ENCODE measurements at regions not wholly inside any gene's neighbourhood (a gene's known extent, or its start where the extent isn't known, plus 50 kb on each side); places are given as distances from the start of the nearest gene placed in this dataset.

DNA sequence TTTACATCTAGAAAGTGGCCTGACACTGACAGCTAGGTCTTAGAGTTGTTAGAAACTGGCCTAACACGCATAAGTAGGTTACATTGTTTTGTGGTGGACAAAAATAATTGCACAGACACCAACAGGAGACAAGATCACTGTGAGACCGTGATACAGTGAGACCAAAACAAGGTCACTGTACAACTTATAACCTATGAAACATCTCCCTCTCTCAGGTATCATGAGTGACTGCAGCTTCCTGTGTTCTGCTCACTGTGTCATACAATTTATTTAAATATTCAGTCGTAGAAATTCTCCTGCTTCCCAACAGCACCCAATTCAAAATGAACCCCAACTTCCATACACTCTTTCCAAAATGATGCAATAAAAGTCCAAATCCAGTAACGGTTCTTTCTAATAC, 2165.2 kb downstream of the PCDH9 start:
- TF ChIP-seq POLR2A (IDR thresholded peaks at IDR 0.05; ENCODE audit: low read depth, low read length), result no peak
- FAIRE-seq (no peak), DNase-seq (ENCODE audit: insufficient read length, low spot score) (no peak)

DNA sequence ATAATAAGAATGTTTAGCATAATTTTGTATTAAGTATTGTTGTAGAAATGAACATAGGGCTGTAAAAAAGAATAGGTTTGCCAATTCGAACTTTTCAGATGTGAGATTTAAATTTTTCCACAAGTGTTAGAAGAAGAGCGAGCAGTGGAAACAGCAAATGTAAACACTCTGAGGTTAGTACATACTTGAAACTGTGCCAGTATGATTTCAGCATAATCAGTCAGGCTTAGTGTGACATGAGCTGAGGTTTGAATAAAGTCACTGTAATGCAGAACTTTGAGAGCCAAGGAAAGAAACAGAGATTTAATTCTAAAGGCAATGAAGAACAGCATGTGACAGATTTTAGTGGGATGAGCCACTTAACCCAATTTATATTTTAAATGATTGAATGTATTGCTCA, 2166.4 kb downstream of the PCDH9 start:
- no peak for TF ChIP-seq POLR2A (IDR thresholded peaks at IDR 0.05; ENCODE audit: low read depth, low read length)
- FAIRE-seq, result no peak

DNA sequence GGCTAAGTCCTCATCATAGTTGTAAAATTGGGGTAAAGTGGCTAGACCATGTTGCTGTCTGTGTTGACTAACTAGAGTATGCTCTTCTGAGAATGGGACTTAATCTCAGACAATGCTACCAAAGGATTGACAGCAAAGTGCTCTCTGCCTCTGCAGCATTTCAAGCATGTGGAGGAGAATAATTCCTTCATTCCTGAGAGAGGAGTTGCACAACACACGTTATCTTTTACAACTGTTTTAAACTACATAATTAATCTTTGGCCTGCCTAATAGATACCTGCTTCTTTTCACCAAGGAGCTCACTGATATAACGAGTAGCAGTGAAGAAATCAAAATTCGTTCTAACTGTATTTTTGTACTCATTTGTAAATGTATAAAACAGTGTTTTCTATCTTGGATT, 2172.2 kb downstream of the PCDH9 start:
- TF ChIP-seq POLR2A (IDR thresholded peaks at IDR 0.05; ENCODE audit: low read depth, low read length), result no peak
- DNase-seq (ENCODE audit: insufficient read length, low spot score), result no peak
- FAIRE-seq, result no peak

More for the DNA sequence above, 2166.4 kb downstream of the PCDH9 start:
- DNase-seq (ENCODE audit: insufficient read length, low spot score), result no peak

DNA sequence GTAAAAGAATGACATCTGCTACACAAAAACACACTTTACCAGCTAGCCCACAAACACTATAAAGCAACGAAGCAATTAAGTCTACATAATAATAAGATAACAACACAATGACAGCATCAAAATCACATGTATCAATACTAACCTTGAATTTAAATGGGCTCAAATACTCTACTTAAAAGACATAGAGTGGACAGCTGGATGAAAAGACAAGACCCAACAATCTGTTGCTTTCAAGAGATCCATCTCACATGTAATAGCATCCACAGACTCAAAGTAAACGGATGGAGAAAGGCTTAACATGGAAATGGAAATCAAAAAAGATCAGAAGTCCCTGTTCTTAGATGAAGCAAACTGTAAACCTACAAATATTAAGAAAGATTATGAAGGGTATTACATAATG, 2175.9 kb downstream of the PCDH9 start:
- FAIRE-seq (no peak), DNase-seq (ENCODE audit: insufficient read length, low spot score) (no peak)
- no peak for TF ChIP-seq POLR2A (IDR thresholded peaks at IDR 0.05; ENCODE audit: low read depth, low read length)

DNA sequence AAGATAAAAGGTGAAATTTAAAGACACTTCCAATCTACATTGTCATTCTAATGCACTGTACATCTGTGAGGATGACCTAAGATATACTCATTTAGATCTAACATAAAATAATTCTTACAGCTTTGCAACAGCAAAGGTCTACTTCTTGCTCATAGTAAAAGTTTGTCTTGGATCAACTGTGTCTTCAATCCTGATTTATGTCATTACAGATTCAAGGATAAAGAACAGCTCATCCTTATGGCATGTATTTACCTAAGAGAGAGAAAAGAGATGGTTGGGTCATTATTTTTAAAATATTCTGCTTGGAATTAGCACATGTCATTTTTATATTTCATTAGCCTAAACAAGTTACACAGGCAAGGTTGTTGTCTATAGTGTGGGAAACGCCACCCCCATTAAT, 2193.1 kb downstream of the PCDH9 start:
- no peak for TF ChIP-seq POLR2A (IDR thresholded peaks at IDR 0.05; ENCODE audit: low read depth, low read length)
- FAIRE-seq (no peak), DNase-seq (ENCODE audit: insufficient read length, low spot score) (no peak)

DNA sequence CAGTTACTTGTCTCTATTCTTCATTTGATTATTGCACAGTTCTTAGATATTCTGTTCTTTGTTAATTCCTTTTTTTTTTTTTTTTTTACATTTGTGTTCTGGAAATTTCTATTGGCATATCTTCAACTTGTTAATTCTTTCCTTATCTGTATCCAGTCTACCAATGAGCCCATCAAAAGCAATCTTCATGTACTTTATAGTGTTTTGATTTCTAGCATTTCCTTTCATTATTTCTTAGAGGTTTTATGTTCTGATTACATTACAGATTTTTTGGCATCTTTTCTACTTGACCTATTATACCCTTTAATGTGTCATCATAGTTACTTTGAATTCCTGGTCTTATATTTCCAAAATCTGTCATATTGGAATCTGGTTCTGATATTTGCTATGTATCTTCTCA, 2194.8 kb downstream of the PCDH9 start:
- no peak for TF ChIP-seq POLR2A (IDR thresholded peaks at IDR 0.05; ENCODE audit: low read depth, low read length)
- FAIRE-seq, result no peak
- DNase-seq (ENCODE audit: insufficient read length, low spot score), result no peak

DNA sequence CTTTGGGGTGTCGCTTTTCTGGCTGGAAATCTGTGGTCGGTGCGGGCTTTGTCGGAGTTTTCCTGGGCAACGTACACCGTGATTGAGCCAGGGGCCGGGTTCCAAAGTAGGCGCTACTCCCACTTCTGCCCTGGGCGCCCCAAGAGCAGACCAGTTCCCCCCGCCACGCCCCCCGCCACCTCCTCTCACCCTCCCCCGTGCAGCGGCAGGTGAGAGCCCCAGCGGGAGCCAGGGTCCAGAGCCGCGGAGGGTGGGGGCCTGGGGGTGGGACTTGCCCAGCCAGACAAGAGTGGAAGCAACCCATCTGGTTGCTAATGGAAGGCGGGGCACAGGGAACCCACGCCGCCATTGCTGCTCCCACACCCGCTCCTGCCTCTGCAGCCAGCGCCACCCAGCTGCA, 2195.9 kb downstream of the PCDH9 start:
- no peak for TF ChIP-seq POLR2A (IDR thresholded peaks at IDR 0.05; ENCODE audit: low read depth, low read length)
- FAIRE-seq (no peak), DNase-seq (ENCODE audit: insufficient read length, low spot score) (no peak)

DNA sequence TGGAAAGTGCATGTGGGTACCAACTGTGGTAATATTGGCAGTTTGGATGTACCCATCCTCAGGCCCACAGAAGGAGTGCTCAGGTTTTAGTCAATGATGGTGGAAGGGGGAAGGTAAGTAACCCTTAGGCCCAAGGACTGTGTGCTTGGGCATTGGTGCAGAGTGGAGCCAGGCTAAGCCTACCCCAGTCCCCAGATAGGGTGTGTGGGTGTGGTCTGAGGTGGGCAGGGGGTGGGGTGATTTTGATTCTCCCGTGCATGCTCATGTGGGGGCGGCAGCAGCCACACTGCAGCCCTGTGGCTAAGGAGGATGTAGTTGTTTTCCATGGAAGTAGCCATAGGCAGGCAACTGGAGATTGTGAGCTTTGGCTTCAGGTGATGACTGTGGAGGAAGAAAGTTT, 2197.3 kb downstream of the PCDH9 start:
- TF ChIP-seq POLR2A (IDR thresholded peaks at IDR 0.05; ENCODE audit: low read depth, low read length), result no peak
- DNase-seq (ENCODE audit: insufficient read length, low spot score) (no peak), FAIRE-seq (no peak)

DNA sequence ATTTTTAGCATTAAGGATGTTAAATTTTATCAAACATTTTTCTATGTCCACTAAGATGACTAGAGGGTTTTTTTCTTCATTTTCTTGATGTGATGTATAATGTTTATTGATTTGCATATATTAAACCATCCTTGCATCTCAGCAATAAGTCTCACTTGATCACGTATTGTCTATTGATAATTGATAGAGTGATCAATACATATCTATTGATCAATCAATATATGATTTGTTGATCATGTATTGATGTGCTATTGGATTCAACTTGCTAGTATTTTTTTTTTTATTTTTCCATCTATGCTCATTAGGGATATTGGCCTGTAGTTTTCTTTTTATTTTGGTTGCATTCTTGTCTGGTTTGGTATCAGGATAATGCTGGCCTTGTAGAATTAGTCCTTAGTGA, 2202.0 kb downstream of the PCDH9 start:
- no peak for FAIRE-seq
- DNase-seq (ENCODE audit: insufficient read length, low spot score), result no peak
- TF ChIP-seq POLR2A (IDR thresholded peaks at IDR 0.05; ENCODE audit: low read depth, low read length), result no peak

DNA sequence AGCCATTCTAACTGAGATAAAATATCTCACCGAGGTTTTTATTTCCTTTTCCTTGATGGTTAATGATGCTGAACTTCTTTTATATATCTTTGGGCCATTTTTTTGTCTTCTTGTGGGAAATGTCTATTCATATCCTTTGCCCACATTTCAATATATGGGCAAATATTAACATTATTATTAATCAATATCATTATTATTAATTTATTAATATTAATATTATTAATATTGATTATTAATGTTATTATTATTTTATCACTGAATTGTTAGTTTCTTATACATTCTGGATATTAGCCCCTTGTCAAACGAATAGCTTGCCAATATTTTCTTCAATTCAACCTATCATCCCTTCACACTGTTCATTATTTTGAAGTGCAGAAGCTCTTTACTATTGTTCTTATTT, 2203.6 kb downstream of the PCDH9 start:
- FAIRE-seq, result no peak
- TF ChIP-seq POLR2A (IDR thresholded peaks at IDR 0.05; ENCODE audit: low read depth, low read length), result no peak
- no peak for DNase-seq (ENCODE audit: insufficient read length, low spot score)

DNA sequence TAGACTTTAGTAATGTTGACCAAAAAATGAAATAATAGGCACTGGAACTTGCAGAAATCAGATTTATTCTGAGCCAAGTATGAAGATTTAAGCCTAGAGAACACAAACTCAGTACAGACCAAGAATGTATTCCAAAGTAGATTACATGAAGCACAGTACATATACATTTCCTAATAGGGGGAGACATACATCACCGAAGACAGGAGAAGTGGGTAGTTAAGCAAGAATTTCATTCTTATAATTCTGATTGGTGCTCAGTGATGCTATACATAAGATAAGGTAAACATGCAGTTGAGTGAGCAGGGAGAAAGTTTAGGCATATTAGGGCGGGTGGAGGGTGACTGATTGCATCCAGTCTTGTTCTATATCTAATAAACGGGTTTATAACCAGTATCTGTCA, 2218.8 kb downstream of the PCDH9 start:
- no peak for FAIRE-seq
- no peak for TF ChIP-seq POLR2A (IDR thresholded peaks at IDR 0.05; ENCODE audit: low read depth, low read length)
- no peak for DNase-seq (ENCODE audit: insufficient read length, low spot score)

DNA sequence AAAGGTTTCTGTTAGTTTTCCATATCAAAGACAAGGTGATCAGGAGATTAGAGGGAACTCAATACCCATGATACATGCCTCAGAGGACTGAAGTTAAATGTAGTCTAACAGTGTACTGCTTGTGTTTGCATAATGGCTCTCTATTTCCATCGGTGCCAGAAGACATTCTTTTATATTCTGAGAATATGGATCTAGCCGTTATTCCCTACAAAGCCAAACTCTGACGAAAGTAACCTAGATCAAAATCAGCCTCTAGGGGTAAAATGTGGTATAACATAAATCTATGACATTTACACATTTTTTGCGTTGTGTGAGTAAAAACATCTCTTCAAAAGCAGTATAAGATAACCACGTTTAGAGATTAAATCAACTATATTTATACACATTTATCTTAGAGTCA, 2232.7 kb downstream of the PCDH9 start:
- DNase-seq (ENCODE audit: insufficient read length, low spot score) (no peak), FAIRE-seq (no peak)
- no peak for TF ChIP-seq POLR2A (IDR thresholded peaks at IDR 0.05; ENCODE audit: low read depth, low read length)

DNA sequence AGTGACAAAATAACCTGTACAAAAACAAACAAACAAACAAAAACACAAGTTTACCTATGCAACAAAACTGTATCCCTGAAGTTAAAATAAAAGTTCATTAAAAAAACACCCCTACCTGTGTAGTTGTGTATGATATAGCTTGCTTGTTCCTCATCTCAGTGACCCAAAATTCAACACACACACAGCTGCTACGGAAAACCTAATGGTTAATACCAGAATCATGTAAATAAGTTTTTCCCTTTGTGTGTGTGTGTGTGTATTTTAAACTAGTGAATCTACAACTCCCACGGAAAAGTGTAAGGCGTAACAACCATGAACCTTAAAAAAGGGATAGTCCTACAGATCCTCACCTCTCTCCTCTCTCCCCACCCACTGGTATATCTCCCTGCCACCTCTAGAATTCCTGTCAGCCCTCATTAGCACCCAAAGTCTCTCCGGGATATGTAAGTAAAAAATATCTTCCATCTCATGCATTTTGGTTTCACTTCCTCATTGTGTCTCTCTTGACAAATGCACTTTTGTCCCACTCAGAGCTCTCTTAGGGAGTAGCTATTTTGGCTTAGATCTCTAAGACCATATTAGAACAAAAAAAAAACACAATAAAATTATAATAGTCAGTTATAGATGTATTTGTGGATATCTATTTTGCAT, 2236.5 kb downstream of the PCDH9 start:
- TF ChIP-seq POLR2A (IDR thresholded peaks at IDR 0.05; ENCODE audit: low read depth, low read length), result no peak
- DNase-seq (ENCODE audit: insufficient read length, low spot score) (no peak), FAIRE-seq (no peak)

DNA sequence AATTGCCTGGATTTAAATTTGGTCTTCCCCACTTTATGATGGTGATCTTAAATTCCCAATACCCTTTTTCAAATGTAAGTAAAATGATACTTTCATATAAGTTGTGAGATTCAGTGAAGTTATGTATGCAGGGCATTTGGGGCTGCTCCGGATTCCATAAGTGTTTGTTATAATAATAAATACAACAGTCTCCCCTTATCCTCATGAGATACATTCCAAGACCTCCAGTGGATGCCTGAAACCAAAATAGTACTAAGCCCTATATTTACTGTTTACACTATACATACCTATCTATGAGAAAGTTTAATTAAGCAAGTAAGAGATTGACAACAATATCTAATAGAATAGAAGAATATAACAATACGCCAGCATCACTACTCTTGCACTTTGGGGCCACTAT, 2237.8 kb downstream of the PCDH9 start:
- no peak for FAIRE-seq
- no peak for DNase-seq (ENCODE audit: insufficient read length, low spot score)
- no peak for TF ChIP-seq POLR2A (IDR thresholded peaks at IDR 0.05; ENCODE audit: low read depth, low read length)

DNA sequence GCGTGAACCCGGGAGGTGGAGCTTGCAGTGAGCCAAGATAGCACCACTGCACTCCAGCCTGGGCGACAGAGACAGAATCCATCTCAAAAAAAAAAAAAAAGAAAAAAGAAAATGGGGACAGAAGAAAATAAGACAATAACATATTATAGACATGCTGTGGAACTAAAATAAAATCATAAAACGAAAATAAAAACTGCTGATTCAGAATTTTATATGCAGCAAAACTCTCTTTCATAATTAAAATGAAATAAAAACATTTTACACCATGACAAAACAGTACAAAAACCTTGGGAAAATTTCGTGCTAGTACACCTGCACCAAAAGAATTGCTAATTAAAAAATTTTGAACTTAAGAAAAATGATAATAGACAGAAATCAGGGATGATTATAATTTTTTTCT, 2245.1 kb downstream of the PCDH9 start:
- DNase-seq (ENCODE audit: insufficient read length, low spot score) (no peak), FAIRE-seq (no peak)
- TF ChIP-seq POLR2A (IDR thresholded peaks at IDR 0.05; ENCODE audit: low read depth, low read length), result no peak

DNA sequence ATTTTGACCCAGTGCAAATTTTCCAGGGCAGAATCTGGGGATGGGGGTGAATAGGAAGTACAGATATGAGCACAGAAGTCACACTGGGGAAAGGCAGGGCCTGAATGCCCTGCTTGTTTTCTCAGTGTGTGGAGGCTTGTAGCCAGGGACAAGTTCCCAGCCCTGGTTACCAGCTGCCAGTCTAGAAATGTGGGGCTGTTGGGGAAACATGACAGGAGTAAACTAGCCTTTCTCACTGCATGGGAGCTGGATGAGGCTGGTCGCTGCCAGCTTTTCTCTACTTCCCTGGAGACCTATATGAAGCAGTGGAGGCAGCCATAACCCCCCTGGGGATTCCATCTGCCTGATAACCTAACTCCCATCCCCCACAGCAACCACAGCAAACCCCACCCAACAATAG, 2267.7 kb downstream of the PCDH9 start:
- DNase-seq (ENCODE audit: insufficient read length, low spot score) (no peak), FAIRE-seq (no peak)
- TF ChIP-seq POLR2A (IDR thresholded peaks at IDR 0.05; ENCODE audit: low read depth, low read length), result no peak

Data from H54 (cell line).